Loucy (cell line): ENCODE measurements at regions not wholly inside any gene's neighbourhood (a gene's known extent, or its start where the extent isn't known, plus 50 kb on each side); places are given as distances from the start of the nearest gene placed in this dataset.
"Not testable (repeated sequence)": the region's sequence is repeated elsewhere in the genome, so short reads cannot be mapped to it uniquely, and the experiment has no call there.

Source experiments
- H2AFZ ChIP-seq: fragments of 200-600 bp; sonication (generic); 2 replicates; pipeline ENCODE4 v1.6.0; 2016; ENCODE audit warnings: antibody characterized with exemption, mild to moderate bottlenecking, low read length, moderate library complexity
- H3F3A ChIP-seq: fragments of 200-600 bp; 2 replicates; pipeline ENCODE4 v1.6.0; 2016; ENCODE audit warnings: antibody characterized with exemption, low read depth, mild to moderate bottlenecking
- H3K27me3 ChIP-seq: fragments of 200-600 bp; sonication (generic); 2 replicates; pipeline ENCODE4 v1.6.1; 2014; ENCODE audit warnings: low read length, mild to moderate bottlenecking; ENCODE audit not compliant: insufficient read depth, poor library complexity, severe bottlenecking
- H3K36me3 ChIP-seq: fragments of 200-600 bp; sonication (generic); 2 replicates; pipeline ENCODE4 v1.6.1; 2016; ENCODE audit warnings: low read length; ENCODE audit not compliant: insufficient read depth
- H3K4me1 ChIP-seq: fragments of 200-600 bp; sonication (generic); 2 replicates; pipeline ENCODE4 v1.5.1; 2014; ENCODE audit warnings: low read length, mild to moderate bottlenecking; ENCODE audit not compliant: insufficient read depth, poor library complexity, severe bottlenecking
- H3K4me2 ChIP-seq: fragments of 200-600 bp; sonication (generic); 2 replicates; pipeline ENCODE4 v1.6.0; 2014; ENCODE audit warnings: antibody characterized with exemption, low read length, low read depth, mild to moderate bottlenecking; ENCODE audit not compliant: poor library complexity, severe bottlenecking
- H3K4me3 ChIP-seq: fragments of 200-600 bp; sonication (generic); 2 replicates; pipeline ENCODE4 v1.5.1; 2014; ENCODE audit warnings: low read length, mild to moderate bottlenecking, mixed read lengths; ENCODE audit not compliant: poor library complexity, severe bottlenecking
- H3K79me2 ChIP-seq: fragments of 200-600 bp; sonication (generic); 2 replicates; pipeline ENCODE4 v1.6.1; 2014; ENCODE audit warnings: low read length; ENCODE audit not compliant: insufficient read depth
- H3K9ac ChIP-seq: fragments of 200-600 bp; sonication (generic); 2 replicates; pipeline ENCODE4 v1.6.0; 2014; ENCODE audit warnings: mild to moderate bottlenecking, low read depth, low read length, moderate library complexity; ENCODE audit not compliant: poor library complexity, severe bottlenecking
- H3K9me2 ChIP-seq: fragments of 200-600 bp; sonication (generic); replicated peaks from 2 replicates; pipeline ENCODE4 v1.6.1; 2016; ENCODE audit warnings: low read depth, low read length, mixed read lengths
- H3K9me3 ChIP-seq: fragments of 200-600 bp; sonication (generic); 2 replicates; pipeline ENCODE4 v1.6.1; 2014; ENCODE audit warnings: mild to moderate bottlenecking, antibody characterized with exemption, low read length, low read depth; ENCODE audit not compliant: insufficient read depth
- H4K20me1 ChIP-seq: fragments of 200-600 bp; sonication (generic); 2 replicates; pipeline ENCODE4 v1.6.0; 2014; ENCODE audit warnings: antibody characterized with exemption, low read length, mild to moderate bottlenecking; ENCODE audit not compliant: insufficient read depth, poor library complexity, severe bottlenecking
- EZH2phosphoT487 ChIP-seq: fragments of 200-600 bp; IDR thresholded peaks from 2 replicates; pipeline ENCODE4 v1.6.1; 2018; ENCODE audit warnings: antibody characterized with exemption, mild to moderate bottlenecking, moderate library complexity, borderline replicate concordance
- TF ChIP-seq, protein P1 (sequence below): fragments of 200-600 bp; sonication (generic); conservative IDR thresholded peaks from 2 replicates; pipeline ENCODE4 v1.5.1; 2014; ENCODE audit warnings: mild to moderate bottlenecking, antibody characterized with exemption, low read length

DNA sequence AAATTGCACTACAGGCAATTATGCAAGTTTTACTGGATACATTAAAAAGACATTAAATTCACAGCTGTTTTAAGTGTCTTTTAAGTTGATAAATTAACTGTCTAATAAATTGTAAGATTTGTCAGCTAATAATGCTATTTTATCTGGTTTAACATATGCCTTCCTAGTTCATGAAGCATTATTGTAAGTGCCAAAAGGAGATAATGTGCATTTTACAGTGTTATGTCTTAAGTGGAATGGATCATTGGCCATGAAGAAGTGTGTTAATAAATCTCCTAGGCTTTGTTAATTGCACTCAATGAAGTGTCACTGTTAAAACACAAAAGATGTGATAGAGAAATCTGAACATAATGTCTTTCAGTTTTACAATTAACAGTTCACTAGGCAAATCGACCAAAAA, 784.3 kb upstream of the POU3F4 start:
- Histone ChIP-seq H4K20me1 (no peaks in the 10 kb centered on the region), H3K4me1 (no peaks in the 10 kb centered on the region)

DNA sequence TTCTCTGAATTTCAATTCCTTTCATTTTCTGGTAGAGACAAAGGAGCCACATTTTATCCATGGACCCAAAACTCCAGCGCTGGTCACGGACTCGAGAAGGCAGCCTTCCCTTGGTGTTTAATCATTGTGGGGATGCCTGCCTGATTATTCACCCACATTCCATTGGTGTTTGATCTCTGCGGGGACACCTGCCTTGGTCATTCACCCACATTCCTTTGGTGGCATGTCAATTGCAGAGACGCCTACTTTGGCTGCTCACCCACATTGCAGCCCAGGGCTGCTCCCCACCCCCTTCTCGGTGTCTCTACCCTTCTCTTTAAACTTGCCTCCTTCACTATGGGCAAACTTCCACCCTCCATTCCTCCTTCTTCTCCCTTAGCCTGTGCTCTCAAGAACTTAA, 780.7 kb upstream of the POU3F4 start:
- H3K4me2 ChIP-seq, H3K27me3 ChIP-seq, H3K4me1 ChIP-seq, H3K9me2 ChIP-seq, H4K20me1 ChIP-seq, H3K9me3 ChIP-seq, H3K9ac ChIP-seq, H2AFZ ChIP-seq, H3F3A ChIP-seq, H3K36me3 ChIP-seq, H3K4me3 ChIP-seq, H3K79me2 ChIP-seq: not testable (repeated sequence)

More for the DNA sequence above, 784.3 kb upstream of the POU3F4 start:
- Histone ChIP-seq H3K4me2 (no peak overlapping the region), H3F3A (no peaks in the 10 kb centered on the region), H3K27me3 (no peaks in the 10 kb centered on the region), H3K9me3 (no peaks in the 10 kb centered on the region), H3K36me3 (no peaks in the 10 kb centered on the region), H3K9ac (no peak overlapping the region), H3K4me3 (no peak overlapping the region), H3K79me2 (no peaks in the 10 kb centered on the region), H2AFZ (no peak overlapping the region), H3K9me2 (no peaks in the 10 kb centered on the region)
- TF ChIP-seq, protein P1, sequence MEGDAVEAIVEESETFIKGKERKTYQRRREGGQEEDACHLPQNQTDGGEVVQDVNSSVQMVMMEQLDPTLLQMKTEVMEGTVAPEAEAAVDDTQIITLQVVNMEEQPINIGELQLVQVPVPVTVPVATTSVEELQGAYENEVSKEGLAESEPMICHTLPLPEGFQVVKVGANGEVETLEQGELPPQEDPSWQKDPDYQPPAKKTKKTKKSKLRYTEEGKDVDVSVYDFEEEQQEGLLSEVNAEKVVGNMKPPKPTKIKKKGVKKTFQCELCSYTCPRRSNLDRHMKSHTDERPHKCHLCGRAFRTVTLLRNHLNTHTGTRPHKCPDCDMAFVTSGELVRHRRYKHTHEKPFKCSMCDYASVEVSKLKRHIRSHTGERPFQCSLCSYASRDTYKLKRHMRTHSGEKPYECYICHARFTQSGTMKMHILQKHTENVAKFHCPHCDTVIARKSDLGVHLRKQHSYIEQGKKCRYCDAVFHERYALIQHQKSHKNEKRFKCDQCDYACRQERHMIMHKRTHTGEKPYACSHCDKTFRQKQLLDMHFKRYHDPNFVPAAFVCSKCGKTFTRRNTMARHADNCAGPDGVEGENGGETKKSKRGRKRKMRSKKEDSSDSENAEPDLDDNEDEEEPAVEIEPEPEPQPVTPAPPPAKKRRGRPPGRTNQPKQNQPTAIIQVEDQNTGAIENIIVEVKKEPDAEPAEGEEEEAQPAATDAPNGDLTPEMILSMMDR: no peak
- no peak for TF ChIP-seq EZH2phosphoT487

DNA sequence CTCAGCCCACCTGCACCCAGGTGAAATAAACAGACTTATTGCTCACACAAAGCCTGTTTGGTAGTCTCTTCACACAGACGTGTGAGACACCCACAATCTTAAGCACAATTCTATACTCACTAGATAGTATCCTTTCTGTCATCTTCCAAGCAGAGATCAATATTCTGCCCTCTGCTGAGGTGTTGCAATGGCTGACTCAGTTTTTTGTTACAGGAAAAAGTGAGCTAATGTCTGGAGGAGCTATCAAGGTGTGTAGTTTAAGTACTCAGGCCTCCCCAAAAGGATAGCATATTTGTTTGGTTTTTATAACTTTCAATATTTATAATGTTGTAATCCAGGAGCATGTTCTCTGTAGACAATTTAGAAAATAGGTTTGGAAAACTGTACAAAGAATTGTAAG, 775.2 kb upstream of the POU3F4 start:
- H3K27me3 ChIP-seq: no peaks in the 10 kb centered on the region
- no peaks in the 10 kb centered on the region for H3F3A ChIP-seq
- H3K9me3 ChIP-seq: no peaks in the 10 kb centered on the region
- no peak overlapping the region for H2AFZ ChIP-seq
- no peaks in the 10 kb centered on the region for H4K20me1 ChIP-seq
- no peaks in the 10 kb centered on the region for H3K36me3 ChIP-seq
- H3K4me1 ChIP-seq: no peaks in the 10 kb centered on the region
- H3K4me3 ChIP-seq: no peak overlapping the region
- H3K4me2 ChIP-seq: no peak overlapping the region
- no peaks in the 10 kb centered on the region for H3K79me2 ChIP-seq
- TF ChIP-seq, protein P1: no peak
- no peak for TF ChIP-seq EZH2phosphoT487
- no peaks in the 10 kb centered on the region for H3K9me2 ChIP-seq
- H3K9ac ChIP-seq: no peak overlapping the region

DNA sequence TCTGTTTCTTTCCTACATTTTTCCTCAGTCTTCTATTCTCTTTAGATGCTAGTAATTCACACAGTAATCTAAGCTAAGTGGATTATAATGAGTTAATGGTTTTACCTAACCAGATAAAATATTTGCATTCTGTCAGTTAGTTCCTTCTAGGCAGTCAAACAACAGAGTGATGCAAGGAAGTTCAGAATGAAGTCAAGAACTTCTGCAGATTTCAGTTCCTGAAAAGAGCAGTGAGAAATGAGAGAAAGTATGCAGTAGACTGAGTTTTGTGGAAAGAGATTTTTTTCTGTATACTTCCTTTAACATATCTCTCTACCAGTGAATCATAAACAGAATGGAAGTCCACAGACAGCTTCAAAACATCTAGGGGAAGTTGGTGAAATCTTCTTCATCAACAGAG, 774.0 kb upstream of the POU3F4 start:
- Histone ChIP-seq H3K9me2 (no peaks in the 10 kb centered on the region), H3K27me3 (no peaks in the 10 kb centered on the region), H3K9me3 (no peaks in the 10 kb centered on the region), H3F3A (no peaks in the 10 kb centered on the region), H2AFZ (no peak overlapping the region), H3K9ac (no peak overlapping the region), H3K36me3 (no peaks in the 10 kb centered on the region), H3K4me1 (no peaks in the 10 kb centered on the region), H3K4me2 (no peak overlapping the region), H3K4me3 (no peak overlapping the region), H4K20me1 (no peaks in the 10 kb centered on the region), H3K79me2 (no peaks in the 10 kb centered on the region)
- TF ChIP-seq, protein P1: no peak
- TF ChIP-seq EZH2phosphoT487: no peak

DNA sequence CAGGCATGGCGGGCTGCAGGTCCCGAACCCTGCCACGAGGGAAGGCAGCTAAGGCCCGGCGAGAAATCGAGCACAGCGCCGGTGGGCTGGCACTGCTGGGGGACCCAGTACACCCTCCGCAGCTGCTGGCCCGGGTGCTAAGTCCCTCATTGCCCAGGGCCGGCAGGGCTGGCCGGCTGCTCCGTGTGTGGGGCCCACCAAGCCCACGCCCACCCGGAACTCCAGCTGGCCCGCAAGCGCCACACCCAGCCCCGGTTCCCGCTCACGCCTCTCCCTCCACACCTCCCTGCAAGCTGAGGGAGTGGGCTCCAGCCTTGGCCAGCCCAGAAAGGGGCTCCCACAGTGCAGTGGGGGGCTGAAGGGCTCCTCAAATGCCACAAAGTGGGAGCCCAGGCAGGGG, 769.8 kb upstream of the POU3F4 start:
- H3K9me2 ChIP-seq, H3F3A ChIP-seq: not testable (repeated sequence)

More for the DNA sequence above, 769.8 kb upstream of the POU3F4 start:
- H3K4me1 ChIP-seq, H3K79me2 ChIP-seq, H3K4me2 ChIP-seq, H2AFZ ChIP-seq, H3K27me3 ChIP-seq, H4K20me1 ChIP-seq, H3K36me3 ChIP-seq, H3K9ac ChIP-seq, H3K9me3 ChIP-seq, H3K4me3 ChIP-seq: not testable (repeated sequence)
